Epidermal melanocyte (primary cell): ENCODE measurements at regions not wholly inside any gene's neighbourhood (a gene's known extent, or its start where the extent isn't known, plus 50 kb on each side); places are given as distances from the start of the nearest gene placed in this dataset.
"Not testable (repeated sequence)": the region's sequence is repeated elsewhere in the genome, so short reads cannot be mapped to it uniquely, and the experiment has no call there.

ENCODE experiments used
- DNase-seq: peaks from one replicate; pipeline ENCODE4 v3.0.0; 2011; ENCODE audit warnings: low spot score; ENCODE audit not compliant: insufficient read length

DNA sequence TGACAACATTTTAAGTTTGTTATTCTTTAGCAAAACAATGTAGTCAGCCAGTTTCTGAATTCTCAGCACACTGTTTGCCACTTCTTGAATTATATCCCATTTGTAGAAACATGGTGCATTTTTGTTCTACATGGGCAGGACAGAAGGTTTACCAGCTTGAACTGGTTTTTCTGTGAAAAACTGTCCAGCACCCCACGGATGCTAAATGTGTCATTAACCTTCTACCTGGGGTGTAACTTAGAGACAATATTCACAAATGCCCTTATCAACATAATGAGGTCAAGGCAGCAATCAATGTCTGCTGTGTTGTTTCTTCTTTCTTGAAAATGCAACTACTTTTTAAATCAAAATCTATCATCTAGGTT, 702.6 kb downstream of the CENPC start:
- DNase-seq: no peak

DNA sequence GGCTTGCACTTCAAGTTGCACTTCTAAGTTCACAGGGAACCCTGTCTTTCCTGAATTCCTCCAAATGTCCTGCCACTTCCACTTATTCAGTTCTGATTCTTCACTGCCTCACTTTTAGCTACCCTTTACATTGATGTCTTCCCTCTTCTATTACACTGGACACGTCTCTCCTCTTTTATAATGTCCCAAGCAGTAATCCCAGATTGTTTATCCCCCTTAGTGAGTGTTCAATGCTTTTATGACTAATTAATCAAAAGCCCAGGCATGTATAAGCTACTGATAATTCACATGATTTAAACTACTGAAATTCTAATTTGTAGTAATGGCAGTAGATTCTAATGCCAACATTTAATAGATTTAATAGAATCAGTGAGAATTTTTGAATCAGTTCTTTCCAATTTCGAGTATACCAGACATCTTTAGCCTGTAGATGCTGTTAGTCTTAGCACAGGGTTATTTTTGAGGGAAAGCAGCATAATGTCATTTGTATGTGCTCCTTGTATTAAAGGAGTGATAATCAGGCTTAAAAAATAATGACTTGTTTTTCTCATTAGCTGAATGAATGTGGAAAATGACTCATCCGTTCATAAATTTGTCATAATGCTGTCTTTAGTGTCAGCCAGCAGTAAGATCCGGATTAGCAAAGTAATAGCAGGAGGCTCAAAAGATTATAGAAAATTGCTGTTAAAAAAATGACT, 703.1 kb downstream of the CENPC start:
- no peak for DNase-seq

DNA sequence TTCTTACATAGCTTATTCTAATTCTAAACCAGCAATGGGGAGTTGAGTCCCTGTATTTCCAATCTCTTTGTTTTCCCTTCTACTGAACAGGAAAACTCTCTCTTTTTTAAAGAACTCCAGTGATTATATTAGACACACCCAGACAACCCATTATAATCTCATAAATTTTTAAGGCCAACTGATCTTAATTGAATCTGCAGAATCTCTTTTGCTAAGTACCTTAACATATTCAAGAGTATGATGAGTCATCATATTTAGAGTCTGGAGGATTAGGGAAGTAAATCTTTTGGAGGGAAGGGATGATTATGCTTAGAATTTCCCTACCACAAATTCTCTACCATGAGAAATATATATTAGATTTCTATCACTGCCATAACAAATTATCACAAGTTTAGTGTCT, 705.1 kb downstream of the CENPC start:
- no peak for DNase-seq

DNA sequence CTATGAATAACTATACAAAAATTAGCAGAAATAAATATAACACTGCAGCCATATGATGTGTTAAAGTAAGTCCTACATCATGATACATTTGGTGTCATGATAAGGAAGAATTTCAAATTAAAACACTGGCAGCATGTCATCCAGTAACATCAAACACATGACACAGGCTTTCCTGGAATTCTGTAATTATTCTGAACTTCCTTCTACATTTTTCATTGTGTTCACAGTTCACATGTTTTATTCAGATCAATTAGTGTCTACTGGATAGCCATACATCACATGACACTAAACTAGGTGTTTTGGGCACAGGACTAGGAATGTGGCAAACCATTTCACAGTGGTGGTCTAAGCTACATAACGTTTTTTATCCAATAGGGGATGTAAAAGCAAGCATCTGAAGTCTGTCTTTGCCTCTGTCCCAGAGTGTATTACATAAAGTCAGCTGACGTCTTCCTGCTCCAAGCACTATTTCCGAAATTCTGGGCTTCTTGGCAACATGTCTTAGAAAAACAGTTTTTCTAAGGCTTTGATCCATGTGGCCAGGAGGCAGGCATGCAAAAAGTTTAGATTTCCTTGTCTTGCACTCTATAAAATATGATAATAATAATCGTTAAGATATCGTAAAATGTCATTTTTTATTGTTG, 707.9 kb downstream of the CENPC start:
- DNase-seq: no peak

GRCh38 chr4:66829310-66829709, 716.0 kb downstream of the CENPC start:
- no peak for DNase-seq

DNA sequence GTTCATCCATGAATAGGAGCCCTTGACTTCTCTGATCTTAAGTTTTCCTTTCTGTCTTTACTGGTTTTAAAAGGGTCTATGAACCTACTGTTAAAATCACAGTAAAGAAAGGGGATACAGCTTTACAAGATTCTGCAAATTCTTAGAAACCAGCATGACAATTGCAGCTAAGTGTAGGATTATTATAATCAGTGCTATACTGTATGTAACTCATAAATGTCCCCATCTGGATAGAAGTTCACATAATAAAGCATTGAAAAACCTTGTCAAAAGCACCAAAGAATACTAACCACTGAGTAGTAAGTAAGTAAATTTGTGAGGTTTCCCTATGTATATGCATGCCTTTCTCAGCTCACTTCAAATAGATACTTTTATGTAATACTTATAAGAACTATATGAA, 724.6 kb downstream of the CENPC start:
- no peak for DNase-seq

DNA sequence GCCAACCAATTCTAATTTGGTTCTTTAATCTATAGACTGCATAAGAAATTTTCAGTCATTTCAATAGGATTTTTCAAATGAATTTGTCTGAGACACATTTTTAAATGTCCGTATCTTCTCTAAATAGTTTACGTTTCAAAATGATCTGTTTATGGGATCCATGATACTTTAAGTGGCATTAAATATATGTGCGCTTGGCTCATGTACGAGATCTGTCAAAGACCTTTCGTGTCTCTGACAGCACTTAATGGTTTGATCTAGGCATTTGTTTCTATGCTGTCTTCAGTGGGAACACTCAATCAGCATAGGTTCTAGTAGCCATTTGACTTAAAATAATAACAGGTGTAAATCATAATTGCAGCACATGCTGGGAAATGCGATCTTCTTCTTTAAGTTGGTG, 731.0 kb downstream of the CENPC start:
- no peak for DNase-seq

DNA sequence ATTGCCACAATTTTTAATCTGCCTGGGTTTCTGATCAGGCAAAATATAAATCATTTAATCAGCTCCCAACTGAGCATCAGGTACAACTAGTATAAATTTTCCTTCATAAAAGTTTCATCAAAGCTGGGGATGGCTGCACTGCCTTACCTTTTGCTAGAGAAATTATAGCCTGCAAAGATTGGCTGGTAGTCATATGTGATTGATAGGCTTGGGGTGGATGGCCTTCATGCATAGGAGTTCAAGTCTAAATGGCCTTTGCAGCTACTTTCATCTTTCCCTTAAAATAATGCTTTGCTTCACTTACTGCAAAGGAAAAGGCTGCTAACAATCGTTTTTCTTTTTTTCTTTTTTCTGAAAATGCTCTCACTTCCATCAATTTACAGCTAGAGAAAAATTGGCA, 739.7 kb downstream of the CENPC start:
- no peak for DNase-seq

GRCh38 chr4:66804979-66805378, 740.3 kb downstream of the CENPC start:
- DNase-seq: no peak

- DNase-seq: no peak
Observed at GRCh38 chr4:66797608-66798007, 747.7 kb downstream of the CENPC start.

GRCh38 chr4:66795724-66796123, 749.6 kb downstream of the CENPC start:
- DNase-seq: no peak

DNA sequence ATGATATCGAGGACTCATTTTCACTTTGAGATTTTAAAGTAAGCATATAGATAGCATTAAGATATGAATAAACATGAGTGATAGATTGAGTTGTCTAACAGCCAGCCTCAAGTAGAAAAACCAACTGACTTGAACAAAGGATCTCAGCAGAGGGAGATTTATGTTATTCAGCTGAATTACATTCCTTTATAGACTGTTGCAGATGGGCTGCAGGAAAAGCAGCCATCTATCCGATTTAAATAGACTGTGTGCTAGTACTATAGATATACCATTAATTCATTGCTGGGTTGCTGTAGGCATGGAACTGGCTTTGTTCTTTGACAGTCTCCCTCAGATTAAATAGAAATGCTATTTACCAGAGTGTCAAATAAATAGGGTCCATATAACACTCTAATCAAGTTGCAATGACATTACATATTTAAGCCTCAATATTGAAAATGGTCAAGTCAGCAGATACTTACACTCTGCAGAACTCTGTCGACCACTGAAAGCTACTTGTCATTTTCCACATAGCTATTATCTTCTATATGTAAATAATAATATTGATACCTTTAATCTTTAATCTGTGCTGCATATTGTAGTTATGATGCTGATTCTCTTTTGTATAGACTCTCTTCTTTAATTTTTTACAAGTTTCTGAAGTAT, 750.8 kb downstream of the CENPC start:
- DNase-seq: no peak

DNA sequence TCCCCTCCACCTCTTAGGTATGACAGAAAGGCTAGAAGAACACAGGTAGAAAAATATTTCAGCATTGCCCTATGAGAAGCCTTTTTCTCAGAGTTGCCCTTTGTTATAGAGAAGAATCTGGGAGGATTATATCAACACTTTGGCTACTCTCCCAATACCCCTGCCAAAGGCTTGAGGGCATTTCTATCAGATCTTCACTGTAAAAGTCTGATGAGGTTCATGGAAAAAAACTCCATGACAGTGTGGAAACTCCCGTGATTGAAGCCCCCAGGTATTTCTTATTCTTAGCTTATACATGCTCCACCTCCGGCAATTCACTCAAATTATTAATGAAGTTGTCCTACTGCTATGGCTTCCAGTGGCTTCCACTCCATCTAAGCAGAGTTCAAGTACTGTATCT, 753.6 kb downstream of the CENPC start:
- no peak for DNase-seq

- no peak for DNase-seq
Observed at GRCh38 chr4:66785479-66785878, 759.8 kb downstream of the CENPC start.

GRCh38 chr4:66782751-66783150, 762.6 kb downstream of the CENPC start:
- not testable (repeated sequence) for DNase-seq

GRCh38 chr4:66777097-66777496, 768.2 kb downstream of the CENPC start:
- DNase-seq: no peak

DNA sequence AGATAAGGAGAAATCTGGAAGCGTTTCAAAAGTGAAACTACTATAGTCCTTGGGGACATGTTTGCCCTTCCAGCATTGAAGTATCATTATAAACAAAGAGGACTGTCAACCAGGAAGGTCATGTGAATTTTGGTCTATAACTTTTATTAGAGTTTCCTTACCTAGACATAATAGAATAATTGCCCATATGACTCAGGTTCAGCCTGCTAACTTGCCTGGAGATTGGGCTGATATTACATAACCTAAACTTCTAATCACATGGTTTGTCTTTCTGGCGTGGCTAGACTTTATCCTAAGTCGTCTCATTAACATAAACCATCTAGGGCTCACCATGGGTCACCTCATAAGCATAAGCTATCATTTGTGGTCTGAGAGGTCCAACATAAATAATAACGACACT, 775.9 kb downstream of the CENPC start:
- DNase-seq: no peak

DNA sequence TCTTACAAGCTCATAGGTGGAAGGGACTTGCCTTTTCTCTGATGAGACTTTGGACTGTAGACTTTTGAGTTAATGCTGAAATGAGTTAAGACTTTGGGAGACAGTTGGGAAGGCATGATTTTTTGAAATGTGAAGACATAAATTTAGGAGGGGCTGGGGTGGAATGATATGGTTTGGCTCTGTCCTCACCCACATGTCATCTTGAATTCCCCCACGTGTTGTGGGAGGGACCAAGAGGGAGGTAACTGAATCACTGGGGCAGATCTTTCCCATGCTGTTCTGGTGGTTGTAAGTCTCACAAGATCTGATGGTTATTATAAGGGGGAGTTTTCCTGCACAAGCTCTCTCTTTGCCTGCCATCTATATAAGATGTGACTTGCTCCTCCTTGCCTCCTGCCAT, 777.9 kb downstream of the CENPC start:
- no peak for DNase-seq

DNA sequence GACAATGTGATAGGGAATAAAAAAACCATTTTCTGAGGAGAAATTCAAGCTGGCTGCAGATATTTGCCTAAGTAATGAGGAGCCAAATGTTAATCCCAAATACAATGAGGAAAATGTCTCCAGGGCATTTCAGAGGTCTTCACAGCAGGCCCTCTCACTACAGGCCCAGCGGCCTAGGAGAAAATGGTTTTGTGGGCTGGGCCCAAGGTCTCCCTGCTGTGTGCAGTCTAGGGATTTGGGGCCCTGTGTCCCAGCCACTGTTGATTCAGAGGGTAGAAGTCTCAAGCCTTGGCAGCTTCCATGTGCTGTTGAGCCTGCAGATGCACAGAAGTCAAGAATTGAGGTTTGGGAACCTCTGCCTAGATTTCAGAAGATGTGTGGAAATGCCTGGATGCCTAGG, 778.7 kb downstream of the CENPC start:
- no peak for DNase-seq

DNA sequence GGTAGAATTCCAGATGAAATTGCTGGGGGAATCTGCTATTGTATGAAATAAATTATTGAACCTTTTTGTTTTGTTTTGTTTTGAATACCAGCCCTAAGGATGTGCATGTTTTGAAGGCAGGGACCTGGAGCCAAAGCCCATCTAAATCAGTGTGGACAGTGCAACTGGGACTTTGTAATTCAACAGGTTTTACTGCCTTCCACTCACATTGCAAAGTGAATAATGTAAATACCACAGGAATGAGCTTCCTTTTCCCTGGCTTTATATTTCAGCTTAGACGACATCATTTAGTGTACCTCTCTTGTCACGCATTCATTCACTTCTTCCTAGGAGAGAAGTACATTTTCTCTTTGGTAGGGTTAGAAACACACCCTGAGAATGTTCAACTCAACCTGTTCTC, 795.0 kb downstream of the CENPC start:
- no peak for DNase-seq

DNA sequence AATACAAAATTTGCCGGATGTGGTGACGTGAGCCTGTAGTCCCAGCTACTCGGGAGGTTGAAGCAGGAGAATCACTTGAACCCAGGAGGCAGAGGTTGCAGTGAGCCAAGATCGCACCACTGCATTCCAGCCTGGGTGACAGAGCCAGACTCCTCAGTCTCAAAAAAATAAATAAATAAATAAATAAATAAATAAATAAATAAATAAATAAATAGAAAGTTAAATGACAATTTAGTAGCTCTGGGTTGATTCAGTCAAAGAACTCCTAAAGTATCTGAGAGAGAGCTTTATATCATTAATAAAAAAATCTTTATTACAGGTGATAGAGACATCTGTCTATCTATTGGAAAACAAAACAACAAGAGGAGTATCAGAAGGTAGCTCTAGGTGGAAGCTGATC, 798.4 kb downstream of the CENPC start:
- DNase-seq: not testable (repeated sequence)

- DNase-seq: no peak
Observed at GRCh38 chr4:66741081-66741480, 804.2 kb downstream of the CENPC start.

DNA sequence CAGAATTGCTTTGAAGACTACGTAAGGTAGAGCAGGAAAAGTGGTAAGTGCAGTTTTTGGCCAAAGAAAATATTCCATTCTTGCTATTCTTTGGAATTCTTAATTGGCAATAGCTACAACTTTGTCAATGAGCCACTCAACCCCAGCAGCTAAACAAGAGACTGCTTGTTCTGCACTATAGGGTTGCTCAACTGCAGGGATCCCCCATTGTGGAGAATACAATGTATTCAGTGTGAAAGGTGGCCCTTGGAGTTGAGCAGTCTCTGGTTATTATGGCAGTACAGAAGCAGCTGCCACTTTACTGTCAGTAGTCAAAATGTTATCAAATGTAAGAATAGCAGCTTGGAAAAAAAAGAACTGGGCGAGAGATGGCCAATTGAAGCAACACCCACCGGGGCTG, 808.7 kb downstream of the CENPC start:
- DNase-seq: no peak
